Esophagus (tissue), 2 donors: ENCODE measurements at regions not wholly inside any gene's neighbourhood (a gene's known extent, or its start where the extent isn't known, plus 50 kb on each side); places are given as distances from the start of the nearest gene placed in this dataset.

ENCODE experiments used
- H3K27ac ChIP-seq, 2 donors: one replicate each; pipeline ENCODE4 v1.5.1; 2013; ENCODE audit warnings: low read depth in 2 of 2, mild to moderate bottlenecking in 2 of 2, inconsistent platforms in 1 of 2, low read length in 1 of 2, moderate library complexity in 1 of 2
- H3K27me3 ChIP-seq, 2 donors: one replicate each; pipeline ENCODE4 v1.6.1; 2013; ENCODE audit warnings: low read length in 2 of 2, control low read depth in 1 of 2, mild to moderate bottlenecking in 1 of 2; ENCODE audit not compliant: insufficient read depth in 2 of 2, control insufficient read depth in 1 of 2
- H3K36me3 ChIP-seq, 2 donors: one replicate each; pipeline ENCODE4 v1.6.1; 2013; ENCODE audit warnings: low read length in 1 of 2; ENCODE audit not compliant: control insufficient read depth in 2 of 2, insufficient read depth in 2 of 2
- H3K4me1 ChIP-seq, 2 donors: one replicate each; pipeline ENCODE4 v1.6.1; 2013; ENCODE audit warnings: low read length in 1 of 2; ENCODE audit not compliant: control insufficient read depth in 2 of 2, insufficient read depth in 2 of 2
- H3K4me3 ChIP-seq, 2 donors: one replicate each; pipeline ENCODE4 v1.5.1; 2013; ENCODE audit warnings: low read length in 2 of 2, mild to moderate bottlenecking in 2 of 2, low read depth in 1 of 2, moderate library complexity in 1 of 2
- H3K9me3 ChIP-seq, 2 donors: one replicate each; pipeline ENCODE4 v1.6.1; 2013; ENCODE audit warnings: mild to moderate bottlenecking in 2 of 2, low read depth in 1 of 2, low read length in 1 of 2, moderate library complexity in 1 of 2; ENCODE audit not compliant: control insufficient read depth in 2 of 2, insufficient read depth in 1 of 2
- whole genome bisulfite sequencing, 2 donors: extraction: QIAGEN DNeasy Blood & Tissue Kit; methylation state at CpG; one replicate each; pipeline ENCODE4 v1.1.7; 2013; 5-methylcytosine and 5-hydroxymethylcytosine counted together
- donor health status: healthy with polysubstance abuse.
- donor health status: Bipolar disorder and iron deficiency.

- WGBS, 2 donors = 81 to 87% methylated on average over 5 of the region's 5 CpGs
Observed at GRCh38 chr19:30131246-30131645, 189.2 kb downstream of the URI1 start.

GRCh38 chr19:30131722-30132291 lies 189.8 kb downstream of the URI1 start:
- no peaks in the 10 kb centered on the region for H3K27me3 ChIP-seq

More at GRCh38 chr19:30131246-30131645, 189.2 kb downstream of the URI1 start:
- no peak overlapping the region for H3K4me3 ChIP-seq
- H3K9me3 ChIP-seq = no peaks in the 10 kb centered on the region
- no peak overlapping the region for H3K27ac ChIP-seq
- H3K27me3 ChIP-seq = no peaks in the 10 kb centered on the region
- no peaks in the 10 kb centered on the region for H3K4me1 ChIP-seq
- H3K36me3 ChIP-seq = no peaks in the 10 kb centered on the region

GRCh38 chr19:30132343-30133075 lies 190.5 kb downstream of the URI1 start:
- Histone ChIP-seq H3K27ac (no peak overlapping the region), H3K36me3 (no peaks in the 10 kb centered on the region), H3K4me3 (no peak overlapping the region), H3K27me3 (no peaks in the 10 kb centered on the region), H3K4me1 (peaks cover 0 to 2% of the 10 kb centered on the region in 2 donors), H3K9me3 (no peaks in the 10 kb centered on the region)
- 89 to 93% methylated on average over 16 of the region's 16 CpGs for WGBS, 2 donors

More at GRCh38 chr19:30131722-30132291, 189.8 kb downstream of the URI1 start:
- no peak overlapping the region for H3K27ac ChIP-seq
- no peaks in the 10 kb centered on the region for H3K36me3 ChIP-seq
- WGBS, 2 donors = 86 to 87% methylated on average over 8 of the region's 8 CpGs
- no peak overlapping the region for H3K4me3 ChIP-seq
- no peaks in the 10 kb centered on the region for H3K4me1 ChIP-seq
- H3K9me3 ChIP-seq = no peaks in the 10 kb centered on the region

- Histone ChIP-seq H3K9me3 (no peaks in the 10 kb centered on the region), H3K4me1 (peaks cover 0 to 2% of the 10 kb centered on the region in 2 donors), H3K27ac (no peak overlapping the region), H3K4me3 (no peak overlapping the region), H3K36me3 (no peaks in the 10 kb centered on the region), H3K27me3 (no peaks in the 10 kb centered on the region)
- WGBS, 2 donors = 87 to 88% methylated on average over 2 of the region's 2 CpGs
Observed at GRCh38 chr19:30133803-30134202, 191.8 kb downstream of the URI1 start.

GRCh38 chr19:30135093-30135757 lies 193.2 kb downstream of the URI1 start:
- no peak overlapping the region for H3K27ac ChIP-seq
- H3K9me3 ChIP-seq = no peaks in the 10 kb centered on the region
- H3K36me3 ChIP-seq = no peaks in the 10 kb centered on the region
- H3K4me3 ChIP-seq = no peak overlapping the region
- H3K4me1 ChIP-seq = peaks cover 0 to 2% of the 10 kb centered on the region in 2 donors
- WGBS, 2 donors = 69 to 72% methylated on average over 12 of the region's 12 CpGs
- no peaks in the 10 kb centered on the region for H3K27me3 ChIP-seq

- H3K36me3 ChIP-seq = no peaks in the 10 kb centered on the region
- H3K9me3 ChIP-seq = no peaks in the 10 kb centered on the region
- H3K27me3 ChIP-seq = no peaks in the 10 kb centered on the region
- H3K4me3 ChIP-seq = no peak overlapping the region
- 74 to 77% methylated on average over 4 of the region's 4 CpGs for WGBS, 2 donors
- no peak overlapping the region for H3K27ac ChIP-seq
- peaks cover 0 to 2% of the 10 kb centered on the region in 2 donors for H3K4me1 ChIP-seq
Observed at GRCh38 chr19:30135797-30136196, 193.8 kb downstream of the URI1 start.

GRCh38 chr19:30136611-30137195 lies 194.7 kb downstream of the URI1 start:
- 71 to 72% methylated on average over 5 of the region's 5 CpGs for WGBS, 2 donors
- H3K4me3 ChIP-seq = no peak overlapping the region
- no peaks in the 10 kb centered on the region for H3K9me3 ChIP-seq
- H3K36me3 ChIP-seq = no peaks in the 10 kb centered on the region
- H3K27ac ChIP-seq = no peak overlapping the region
- no peaks in the 10 kb centered on the region for H3K27me3 ChIP-seq
- H3K4me1 ChIP-seq = peaks cover 0 to 2% of the 10 kb centered on the region in 2 donors

- H3K9me3 ChIP-seq = no peaks in the 10 kb centered on the region
- H3K4me1 ChIP-seq = peaks cover 0 to 2% of the 10 kb centered on the region in 2 donors
- 71 to 73% methylated on average over 5 of the region's 5 CpGs for WGBS, 2 donors
- no peak overlapping the region for H3K4me3 ChIP-seq
- no peaks in the 10 kb centered on the region for H3K36me3 ChIP-seq
- H3K27ac ChIP-seq = no peak overlapping the region
- H3K27me3 ChIP-seq = no peaks in the 10 kb centered on the region
Observed at GRCh38 chr19:30137747-30138146, 195.7 kb downstream of the URI1 start.

GRCh38 chr19:30144242-30144758 lies 202.3 kb downstream of the URI1 start:
- Histone ChIP-seq H3K9me3 (no peaks in the 10 kb centered on the region), H3K36me3 (no peaks in the 10 kb centered on the region), H3K27me3 (no peaks in the 10 kb centered on the region), H3K4me3 (no peak overlapping the region), H3K27ac (no peak overlapping the region), H3K4me1 (no peaks in the 10 kb centered on the region)
- 78 to 81% methylated on average over 14 of the region's 14 CpGs for WGBS, 2 donors
